Testis (tissue), 2 donors: ENCODE measurements at regions not wholly inside any gene's neighbourhood (a gene's known extent, or its start where the extent isn't known, plus 50 kb on each side); places are given as distances from the start of the nearest gene placed in this dataset.

Source experiments
- POLR2A ChIP-seq: fragments of 450-650 bp; IDR thresholded peaks from one replicate; pipeline ENCODE4 v1.6.1; 2017; ENCODE audit warnings: antibody characterized with exemption, mild to moderate bottlenecking, moderate library complexity
- TF ChIP-seq, protein P1 (sequence below), 3 experiments: fragments of 450-650 bp in 2 of 3; fragments of 200-600 bp in 1 of 3; sonication (generic) in 1 of 3; IDR thresholded peaks; one replicate each; pipeline ENCODE4 v1.5.1; 2016 to 2019; ENCODE audit warnings: antibody characterized with exemption in 3 of 3, mild to moderate bottlenecking in 2 of 3, moderate library complexity in 1 of 3

DNA sequence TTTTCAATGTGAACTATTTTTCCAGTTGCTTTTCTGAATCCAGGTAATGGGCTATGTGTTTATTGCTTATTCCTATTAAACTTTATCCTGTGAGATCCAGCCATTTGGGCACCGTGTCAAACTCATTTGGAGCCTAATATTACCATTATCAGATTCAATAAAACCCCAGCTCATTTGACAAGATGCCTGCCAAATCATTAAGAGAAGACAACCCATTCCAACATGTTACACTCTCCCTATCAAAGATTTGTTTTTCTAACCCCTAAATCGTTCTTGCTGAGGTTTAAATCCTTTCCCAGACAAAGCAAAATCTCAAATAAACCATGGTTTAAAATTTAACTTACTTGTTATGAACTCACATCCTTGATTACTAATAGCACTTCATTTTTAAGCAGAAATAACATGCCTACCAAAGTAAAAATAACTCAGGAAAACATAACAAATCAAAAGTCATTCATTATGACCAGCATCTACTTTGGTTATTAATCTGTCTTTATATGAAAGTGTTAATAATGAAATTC is 130.0 kb upstream of the TCF21 start:
- no peak for TF ChIP-seq POLR2A
- TF ChIP-seq, protein P1, sequence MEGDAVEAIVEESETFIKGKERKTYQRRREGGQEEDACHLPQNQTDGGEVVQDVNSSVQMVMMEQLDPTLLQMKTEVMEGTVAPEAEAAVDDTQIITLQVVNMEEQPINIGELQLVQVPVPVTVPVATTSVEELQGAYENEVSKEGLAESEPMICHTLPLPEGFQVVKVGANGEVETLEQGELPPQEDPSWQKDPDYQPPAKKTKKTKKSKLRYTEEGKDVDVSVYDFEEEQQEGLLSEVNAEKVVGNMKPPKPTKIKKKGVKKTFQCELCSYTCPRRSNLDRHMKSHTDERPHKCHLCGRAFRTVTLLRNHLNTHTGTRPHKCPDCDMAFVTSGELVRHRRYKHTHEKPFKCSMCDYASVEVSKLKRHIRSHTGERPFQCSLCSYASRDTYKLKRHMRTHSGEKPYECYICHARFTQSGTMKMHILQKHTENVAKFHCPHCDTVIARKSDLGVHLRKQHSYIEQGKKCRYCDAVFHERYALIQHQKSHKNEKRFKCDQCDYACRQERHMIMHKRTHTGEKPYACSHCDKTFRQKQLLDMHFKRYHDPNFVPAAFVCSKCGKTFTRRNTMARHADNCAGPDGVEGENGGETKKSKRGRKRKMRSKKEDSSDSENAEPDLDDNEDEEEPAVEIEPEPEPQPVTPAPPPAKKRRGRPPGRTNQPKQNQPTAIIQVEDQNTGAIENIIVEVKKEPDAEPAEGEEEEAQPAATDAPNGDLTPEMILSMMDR (IDR thresholded peaks at IDR 0.05): no peak
